HEK293 (cell line): ENCODE measurements at regions not wholly inside any gene's neighbourhood (a gene's known extent, or its start where the extent isn't known, plus 50 kb on each side); places are given as distances from the start of the nearest gene placed in this dataset.

Experiments
- CTCF ChIP-seq: fragments of 450-650 bp; formaldehyde crosslinking; IDR thresholded peaks from 2 replicates; pipeline ENCODE4 v1.5.1; 2016; ENCODE audit warnings: missing biosample characterization, missing genetic modification characterization
- KLF8 ChIP-seq: fragments of 450-650 bp; formaldehyde crosslinking; IDR thresholded peaks from 2 replicates; pipeline ENCODE4 v1.5.1; 2016; ENCODE audit warnings: missing biosample characterization, missing genetic modification characterization
- YY1 ChIP-seq: fragments of 450-650 bp; formaldehyde crosslinking; IDR thresholded peaks from 2 replicates; pipeline ENCODE4 v1.5.1; 2018; ENCODE audit warnings: missing biosample characterization, missing genetic modification characterization
- ZBTB21 ChIP-seq: fragments of 450-650 bp; formaldehyde crosslinking; IDR thresholded peaks from 2 replicates; pipeline ENCODE4 v1.5.1; 2017; ENCODE audit warnings: missing biosample characterization, missing genetic modification characterization
- ZBTB49 ChIP-seq: fragments of 450-650 bp; formaldehyde crosslinking; IDR thresholded peaks from 2 replicates; pipeline ENCODE4 v1.5.1; 2016; ENCODE audit warnings: missing biosample characterization, missing genetic modification characterization, low read depth
- ZBTB6 ChIP-seq: fragments of 450-650 bp; formaldehyde crosslinking; IDR thresholded peaks from 2 replicates; pipeline ENCODE4 v1.5.1; 2017; ENCODE audit warnings: missing biosample characterization, missing genetic modification characterization
- ZNF324 ChIP-seq: fragments of 450-650 bp; formaldehyde crosslinking; IDR thresholded peaks from 2 replicates; pipeline ENCODE4 v1.5.1; 2016; ENCODE audit warnings: missing biosample characterization, missing genetic modification characterization
- ZNF48 ChIP-seq: fragments of 450-650 bp; formaldehyde crosslinking; IDR thresholded peaks from 2 replicates; pipeline ENCODE4 v1.5.1; 2016; ENCODE audit warnings: missing biosample characterization, missing genetic modification characterization
- ZNF561 ChIP-seq: fragments of 450-650 bp; IDR thresholded peaks from 2 replicates; pipeline ENCODE4 v1.5.1; 2018; ENCODE audit warnings: missing biosample characterization, missing genetic modification characterization, borderline replicate concordance
- ZNF624 ChIP-seq: fragments of 450-650 bp; formaldehyde crosslinking; IDR thresholded peaks from 2 replicates; pipeline ENCODE4 v1.5.1; 2017; ENCODE audit warnings: missing biosample characterization, missing genetic modification characterization
- ZNF645 ChIP-seq: fragments of 450-650 bp; formaldehyde crosslinking; IDR thresholded peaks from 2 replicates; pipeline ENCODE4; 2016; ENCODE audit warnings: missing biosample characterization, missing genetic modification characterization
- ZNF707 ChIP-seq: fragments of 450-650 bp; formaldehyde crosslinking; IDR thresholded peaks from 2 replicates; pipeline ENCODE4 v1.5.1; 2016; ENCODE audit warnings: missing biosample characterization, missing genetic modification characterization

GRCh38 chr1:103274886-103275285 lies 166.6 kb upstream of the COL11A1 start:
- TF ChIP-seq ZNF324 (tag by site-specific recombination) (no peak), ZNF561 (tag by site-specific recombination) (no peak), ZNF48 (no peak), YY1 (no peak), ZNF707 (tag by site-specific recombination) (no peak), ZBTB6 (no peak), ZNF645 (no peak), ZBTB49 (no peak), ZBTB21 (tag by site-specific recombination) (no peak), CTCF (tag by site-specific recombination) (no peak), KLF8 (tag by site-specific recombination) (no peak), ZNF624 (tag by site-specific recombination) (no peak)
